HG03039 (cell line): ENCODE measurements at regions not wholly inside any gene's neighbourhood (a gene's known extent, or its start where the extent isn't known, plus 50 kb on each side); places are given as distances from the start of the nearest gene placed in this dataset.

ENCODE experiments used
- ATAC-seq: cut with Tn5 transposase; IDR thresholded peaks from one replicate; pipeline ENCODE4 v1.9.1; 2021; ENCODE audit warnings: mild to moderate bottlenecking, moderate library complexity; ENCODE audit not compliant: unreplicated experiment

GRCh38 chr7:18401757-18402156, 93.8 kb upstream of the HDAC9 start:
- no peak for ATAC-seq

GRCh38 chr7:18402488-18403183, 92.9 kb upstream of the HDAC9 start:
- ATAC-seq = no peak

DNA sequence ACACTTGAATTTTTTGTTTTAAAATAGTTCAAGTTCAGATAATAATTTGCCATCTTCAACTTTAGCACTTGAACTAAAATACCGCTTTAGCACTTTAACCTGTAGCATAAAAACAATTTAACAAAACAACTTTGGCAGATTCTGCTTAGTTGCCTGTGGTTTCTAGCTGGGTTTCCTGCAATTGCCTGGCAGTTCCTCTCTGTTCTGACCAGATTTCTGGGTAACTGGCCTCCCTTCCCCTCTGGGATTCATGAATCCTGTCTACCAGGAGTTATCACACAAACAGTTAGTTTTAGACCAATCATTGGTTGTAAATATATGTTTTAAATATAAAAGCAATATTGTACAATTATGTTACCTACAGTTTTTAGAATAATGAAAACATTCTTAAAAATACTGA, 89.8 kb upstream of the HDAC9 start:
- no peak for ATAC-seq

GRCh38 chr7:18407385-18407784, 88.2 kb upstream of the HDAC9 start:
- ATAC-seq = no peak

- no peak for ATAC-seq
Observed at GRCh38 chr7:18408461-18408860, 87.1 kb upstream of the HDAC9 start.

GRCh38 chr7:18408868-18409267, 86.7 kb upstream of the HDAC9 start:
- ATAC-seq = no peak

GRCh38 chr7:18413447-18413846, 82.1 kb upstream of the HDAC9 start:
- ATAC-seq = no peak

GRCh38 chr7:18414885-18415284, 80.7 kb upstream of the HDAC9 start:
- no peak for ATAC-seq

GRCh38 chr7:18416988-18417387, 78.6 kb upstream of the HDAC9 start:
- no peak for ATAC-seq

DNA sequence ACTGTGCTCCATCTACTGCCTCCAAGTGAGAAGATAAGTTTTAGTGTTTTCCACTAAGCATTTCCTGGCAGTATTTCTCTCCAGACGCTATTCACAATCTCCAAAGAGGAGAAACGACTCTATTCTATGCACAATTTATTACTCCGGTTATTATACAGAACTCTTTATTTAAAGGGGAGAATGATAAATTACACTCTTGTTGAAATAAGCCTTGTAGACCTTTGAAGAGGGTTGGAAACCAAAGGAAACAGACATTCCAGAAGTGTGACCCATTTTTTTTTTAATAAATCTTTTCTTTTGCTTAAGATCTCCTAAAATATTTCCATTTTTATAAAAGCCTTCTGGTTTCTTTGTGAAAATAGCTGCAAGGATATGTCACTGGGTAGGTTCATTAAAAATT, 76.1 kb upstream of the HDAC9 start:
- ATAC-seq = no peak

DNA sequence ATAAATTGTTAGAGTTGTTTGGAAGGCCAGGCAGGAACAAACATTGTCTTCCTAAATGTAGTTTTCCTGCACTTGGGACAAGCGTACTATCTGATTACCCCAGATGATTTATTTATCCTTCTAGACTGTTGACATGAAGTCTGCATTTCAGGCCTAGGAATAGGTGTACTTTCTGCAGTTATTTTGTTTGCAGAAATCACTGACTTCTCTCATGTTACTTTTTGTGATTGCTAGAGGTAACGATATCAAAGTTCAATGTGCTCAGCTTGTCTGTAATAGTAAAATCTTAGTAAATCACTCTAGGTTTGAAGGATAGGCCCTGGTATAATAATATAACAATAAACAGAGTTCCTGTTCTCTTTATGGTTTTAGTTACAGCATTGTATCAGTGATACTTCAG, 75.4 kb upstream of the HDAC9 start:
- no peak for ATAC-seq

DNA sequence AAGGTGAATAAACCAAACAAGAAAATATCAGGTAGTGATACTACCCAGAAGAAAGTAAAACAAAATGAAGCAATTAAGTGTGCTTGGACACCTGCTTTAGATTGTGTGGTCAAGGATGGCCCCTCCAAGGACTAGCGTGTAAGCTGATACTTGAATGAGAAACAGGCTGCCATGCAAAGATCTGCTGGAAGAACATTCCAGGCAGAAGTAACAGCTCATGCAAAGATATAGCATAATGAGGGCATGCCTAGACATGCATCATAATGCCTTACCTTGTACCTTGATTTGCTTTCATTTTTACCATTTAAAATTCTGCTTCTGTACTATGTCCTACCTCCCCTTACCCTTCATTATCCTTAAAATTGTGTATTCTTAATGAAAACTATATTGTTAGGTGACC, 74.8 kb upstream of the HDAC9 start:
- no peak for ATAC-seq

- no peak for ATAC-seq
Observed at GRCh38 chr7:18421297-18422002, 74.1 kb upstream of the HDAC9 start.

DNA sequence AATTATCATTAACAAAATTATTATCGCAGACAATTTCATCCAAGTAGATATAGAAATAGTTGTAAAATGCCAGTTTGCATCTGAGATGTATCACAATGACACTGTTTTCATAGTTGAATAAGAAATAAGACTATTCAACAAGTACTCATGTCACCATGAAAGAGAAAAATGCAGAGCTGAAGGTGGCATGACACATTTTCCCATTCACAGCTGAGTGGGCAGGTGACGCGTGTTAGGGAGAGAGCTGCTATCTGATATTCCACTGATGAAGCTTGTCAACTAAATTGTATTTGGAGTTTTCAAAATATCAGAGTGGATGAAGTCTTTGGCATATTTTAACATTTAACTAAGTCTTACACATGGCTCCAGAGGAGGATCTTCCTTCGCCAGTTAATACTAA, 70.3 kb upstream of the HDAC9 start:
- no peak for ATAC-seq

DNA sequence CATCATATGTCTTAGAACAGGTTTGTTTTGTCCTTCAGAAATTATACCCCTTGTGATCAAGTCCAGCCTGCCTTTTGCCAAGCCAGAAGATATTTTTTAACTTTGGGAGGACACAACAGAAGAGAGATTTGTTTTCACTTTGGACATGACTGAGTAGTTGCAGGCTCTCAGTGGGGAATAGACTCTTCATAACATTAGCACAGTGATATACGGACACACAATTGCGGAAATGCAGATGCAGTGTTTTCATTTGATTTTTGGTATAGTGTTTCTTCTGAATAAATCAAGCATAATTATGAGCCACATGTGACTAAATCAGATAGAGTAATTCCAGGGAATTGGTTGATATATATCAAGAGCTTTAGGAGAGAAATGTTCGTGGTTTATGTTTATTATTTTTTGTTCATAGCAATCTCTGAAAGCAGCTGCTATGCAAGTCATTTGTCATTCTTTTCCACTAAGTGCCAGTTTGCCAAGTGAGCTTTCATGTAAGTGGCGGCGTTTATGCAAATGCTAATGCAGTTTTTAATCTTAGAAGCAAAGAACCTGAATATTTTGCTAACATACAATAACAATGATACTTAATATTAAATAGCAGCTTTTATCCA, 69.6 kb upstream of the HDAC9 start:
- no peak for ATAC-seq

GRCh38 chr7:18426564-18427226, 68.9 kb upstream of the HDAC9 start:
- no peak for ATAC-seq

- no peak for ATAC-seq
Observed at GRCh38 chr7:18429547-18429946, 66.0 kb upstream of the HDAC9 start.

DNA sequence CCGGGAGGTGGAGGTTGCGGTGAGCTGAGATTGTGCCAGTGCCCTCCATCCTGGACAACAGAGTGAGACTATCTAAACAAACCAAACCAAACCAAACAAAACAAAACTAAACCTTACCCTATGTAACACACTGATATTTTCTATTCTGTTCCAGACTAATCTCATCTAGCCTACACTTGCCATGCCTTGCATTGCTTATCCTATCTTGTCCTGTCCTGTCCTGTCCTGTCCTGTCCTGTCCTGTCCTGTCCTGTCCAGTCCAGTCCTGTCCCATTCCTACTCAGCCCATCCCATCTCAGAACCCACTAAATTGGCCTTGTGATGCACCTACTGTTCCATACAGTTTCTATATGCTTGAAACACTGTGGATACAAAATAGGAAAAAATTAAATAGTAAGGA, 64.7 kb upstream of the HDAC9 start:
- no peak for ATAC-seq

DNA sequence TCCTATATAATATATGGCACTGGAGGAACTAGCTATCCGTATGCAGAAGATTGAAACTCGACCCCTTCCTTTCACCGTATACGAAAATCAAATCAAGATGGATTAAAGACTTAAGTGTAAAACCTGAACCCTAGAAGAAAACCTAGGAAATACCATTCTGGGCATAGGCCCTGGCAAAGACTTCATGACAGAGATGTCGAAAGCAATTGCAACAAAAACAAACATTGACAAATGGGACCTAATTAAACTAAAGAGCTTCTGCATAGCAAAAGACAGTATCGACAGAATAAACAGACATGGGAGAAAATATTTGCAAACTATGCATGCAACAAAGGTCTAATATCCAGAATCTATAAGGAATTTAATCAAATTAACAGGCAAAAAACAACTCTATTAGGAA, 61.4 kb upstream of the HDAC9 start:
- ATAC-seq = no peak

- no peak for ATAC-seq
Observed at GRCh38 chr7:18437101-18437500, 58.4 kb upstream of the HDAC9 start.

DNA sequence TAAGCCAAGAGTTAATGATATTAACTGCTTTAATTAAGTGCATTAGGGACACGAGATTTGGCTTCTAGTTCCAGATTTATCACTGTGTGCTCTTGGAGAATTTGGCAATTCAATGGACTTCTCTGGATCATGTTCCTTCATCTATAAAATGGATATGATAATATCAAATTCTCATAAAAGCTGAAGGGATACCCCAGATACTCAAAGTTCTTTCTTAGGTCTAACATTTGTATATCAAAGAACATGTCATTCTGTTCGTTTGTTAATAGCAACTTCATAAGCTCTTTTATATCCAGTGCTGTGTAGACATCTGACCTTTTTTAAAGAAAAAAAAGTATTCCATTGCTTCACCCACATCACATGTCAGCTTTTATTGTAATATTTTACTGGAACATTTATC, 54.6 kb upstream of the HDAC9 start:
- ATAC-seq = no peak

- ATAC-seq = no peak
Observed at GRCh38 chr7:18444826-18445225, 50.7 kb upstream of the HDAC9 start.
